A673 (cell line): ENCODE measurements at regions not wholly inside any gene's neighbourhood (a gene's known extent, or its start where the extent isn't known, plus 50 kb on each side); places are given as distances from the start of the nearest gene placed in this dataset.

ENCODE experiments used
- CTCF ChIP-seq: fragments of 300-800, 200-600 bp; sonication (generic); conservative IDR thresholded peaks from 2 replicates; pipeline ENCODE4 v1.5.1; 2017; ENCODE audit warnings: low read depth, mild to moderate bottlenecking, antibody characterized with exemption, low read length, moderate library complexity, mixed read lengths
- EZH2 ChIP-seq: fragments of 200-600 bp; sonication (generic); IDR thresholded peaks from 2 replicates; pipeline ENCODE4 v1.6.1; 2017; ENCODE audit warnings: borderline replicate concordance, low read depth, mild to moderate bottlenecking, mixed read lengths, antibody characterized with exemption, low read length; ENCODE audit not compliant: poor library complexity, severe bottlenecking

- TF ChIP-seq CTCF (no peak), EZH2 (no peak)
Measured at GRCh38 chr1:184298440-184299405, 88.1 kb upstream of the C1orf21 start.
